HepG2 (cell line): ENCODE measurements at regions not wholly inside any gene's neighbourhood (a gene's known extent, or its start where the extent isn't known, plus 50 kb on each side); places are given as distances from the start of the nearest gene placed in this dataset.

Source experiments
- ATAC-seq: fragments of 200-7000 bp; cut with Tn5 transposase; 3 replicates; pipeline ENCODE4 v1.9.1; 2020; ENCODE audit warnings: mild to moderate bottlenecking, moderate library complexity
- BruUV-seq: library from RNA; stranded (reverse); fragments of 400-500 nt; replicated peaks from 2 replicates; lab custom pipeline; 2021; lab: Mats Ljungman, UMichigan
- CTCF ChIA-PET: fragments of 300-600 bp; formaldehyde crosslinking; extraction: SDS; loops from one replicate; lab custom pipeline; 2021; ENCODE audit warnings: low total read pairs, inconsistent platforms, low intra/inter-chr PET ratio; lab: Yijun Ruan, JAX
- POLR2A ChIA-PET: fragments of 350-600 bp; sonication (Branson Sonifier 250); formaldehyde crosslinking; loops from one replicate; lab custom pipeline; 2020; ENCODE audit warnings: antibody characterized with exemption, inconsistent platforms; lab: Yijun Ruan, JAX
- DNase-seq: peaks from one replicate; pipeline ENCODE4 v3.0.0-alpha.2; 2015; ENCODE audit warnings: low spot score
- FAIRE-seq: peaks from 3 replicates; lab custom pipeline; 2011; peaks lifted over from hg19 to GRCh38; lab: Jason Lieb, UNC
- H2AFZ ChIP-seq: one replicate; pipeline ENCODE4 v1.6.1; 2011; ENCODE audit warnings: low read length, inconsistent platforms
- H3K27ac ChIP-seq: fragments of 300-600 bp; 3 replicates; pipeline ENCODE4 v1.8.0; 2011; ENCODE audit warnings: mixed run types, mild to moderate bottlenecking, mixed read lengths, low read length, inconsistent platforms; ENCODE audit not compliant: insufficient read depth; ENCODE audit errors: extremely low read length
- H3K27me3 ChIP-seq, 2 experiments: fragments of 200-600 bp in 1 of 2; 2 replicates in 1 of 2; 3 replicates in 1 of 2; pipeline versions ENCODE4 v1.6.0 to v1.8.0; 2011; ENCODE audit warnings: low read length in 2 of 2, mild to moderate bottlenecking in 2 of 2, moderate library complexity in 2 of 2, inconsistent platforms in 1 of 2; ENCODE audit not compliant: insufficient read depth in 2 of 2, control insufficient read depth in 1 of 2
- H3K36me3 ChIP-seq, 2 experiments: fragments of 200-600 bp in 1 of 2; replicated peaks in 1 of 2; 2 replicates in 1 of 2; 3 replicates in 1 of 2; pipeline versions ENCODE4 v1.5.1 to v1.8.0; 2011; ENCODE audit warnings: low read length in 2 of 2, inconsistent platforms in 1 of 2; ENCODE audit not compliant: insufficient read depth in 2 of 2, control insufficient read depth in 1 of 2
- H3K4me1 ChIP-seq: 2 replicates; pipeline ENCODE4 v1.5.1; 2012; ENCODE audit warnings: low read length, inconsistent platforms; ENCODE audit not compliant: insufficient read depth
- H3K4me2 ChIP-seq: 2 replicates; pipeline ENCODE4 v1.6.0; 2011; ENCODE audit warnings: low read depth, low read length, inconsistent platforms
- H3K4me3 ChIP-seq, 3 experiments: fragments of 200-600 bp in 1 of 3; sonication (generic), shearing (Covaris generic) in 1 of 3; replicated peaks in 1 of 3; 2 replicates each; pipeline ENCODE4 v1.5.1; 2011 to 2016; ENCODE audit warnings: low read length in 3 of 3, inconsistent platforms in 2 of 3, low read depth in 2 of 3, mild to moderate bottlenecking in 2 of 3, control low read depth in 1 of 3, mixed read lengths in 1 of 3; ENCODE audit not compliant: insufficient read depth in 1 of 3
- H3K79me2 ChIP-seq: one replicate; pipeline ENCODE4 v1.6.1; 2011; ENCODE audit warnings: low read length, inconsistent platforms; ENCODE audit not compliant: insufficient read depth
- H3K9ac ChIP-seq: 2 replicates; pipeline ENCODE4 v1.6.0; 2011; ENCODE audit warnings: mild to moderate bottlenecking, low read depth, low read length, inconsistent platforms; ENCODE audit not compliant: insufficient read depth
- H3K9me3 ChIP-seq: 2 replicates; pipeline ENCODE4 v1.5.1; 2012; ENCODE audit warnings: mild to moderate bottlenecking, low read length
- H4K20me1 ChIP-seq: 2 replicates; pipeline ENCODE4 v1.6.0; 2011; ENCODE audit warnings: inconsistent platforms, mild to moderate bottlenecking, low read length, moderate library complexity; ENCODE audit not compliant: insufficient read depth
- DMAP1 ChIP-seq: IDR thresholded peaks from 2 replicates; pipeline ENCODE4 v1.6.1; 2016
- FIP1L1 ChIP-seq: fragments of 200-400 bp; formaldehyde crosslinking; IDR thresholded peaks from 2 replicates; pipeline ENCODE4 v1.6.1; 2018; ENCODE audit warnings: low read depth, mild to moderate bottlenecking, low read length, moderate library complexity, borderline replicate concordance; ENCODE audit not compliant: insufficient read depth
- GLI4 ChIP-seq: sonication (generic); formaldehyde crosslinking; IDR thresholded peaks from 2 replicates; pipeline ENCODE4 v1.5.1; 2020; ENCODE audit warnings: missing genetic modification reagents, mild to moderate bottlenecking, moderate library complexity, borderline replicate concordance
- IKZF1 ChIP-seq: fragments of 450-650 bp; IDR thresholded peaks from 2 replicates; pipeline ENCODE4 v1.7.1; 2016
- IKZF4 ChIP-seq: sonication (generic); formaldehyde crosslinking; IDR thresholded peaks from 2 replicates; pipeline ENCODE4 v1.5.1; 2020; ENCODE audit warnings: borderline replicate concordance, mild to moderate bottlenecking, low read depth, missing genetic modification reagents; ENCODE audit errors: not compliant biosample characterization
- JUNB ChIP-seq: sonication (generic); formaldehyde crosslinking; IDR thresholded peaks from 2 replicates; pipeline ENCODE4 v1.8.0; 2022; ENCODE audit warnings: missing genetic modification reagents, mild to moderate bottlenecking, borderline replicate concordance
- NFE2L2 ChIP-seq: fragments of 150-350 bp; IDR thresholded peaks from 2 replicates; pipeline ENCODE4 v1.6.1; 2014; ENCODE audit warnings: low read length
- PLSCR1 ChIP-seq: sonication (generic); formaldehyde crosslinking; IDR thresholded peaks from 2 replicates; pipeline ENCODE4 v1.5.0; 2020; ENCODE audit warnings: missing genetic modification reagents, mild to moderate bottlenecking, borderline replicate concordance
- POLR2A ChIP-seq, 2 experiments: IDR thresholded peaks; 2 replicates each; pipeline ENCODE4 v1.6.1; 2011; ENCODE audit warnings: low read depth in 2 of 2, low read length in 2 of 2, mild to moderate bottlenecking in 1 of 2, moderate library complexity in 1 of 2; ENCODE audit not compliant: insufficient read depth in 1 of 2
- SIN3B ChIP-seq: fragments of 150-350 bp; IDR thresholded peaks from 2 replicates; pipeline ENCODE4 v1.6.1; 2014; ENCODE audit warnings: low read length
- SP5 ChIP-seq: IDR thresholded peaks from 2 replicates; pipeline ENCODE4 v1.6.1; 2016; ENCODE audit warnings: low read depth, borderline replicate concordance
- SSRP1 ChIP-seq: IDR thresholded peaks from 2 replicates; pipeline ENCODE4 v1.6.1; 2016; ENCODE audit warnings: control low read depth
- TBP ChIP-seq: sonication (generic); formaldehyde crosslinking; IDR thresholded peaks from 2 replicates; pipeline ENCODE4 v1.5.0; 2020; ENCODE audit warnings: missing genetic modification reagents
- YEATS2 ChIP-seq: sonication (generic); formaldehyde crosslinking; IDR thresholded peaks from 2 replicates; pipeline ENCODE4 v1.4.0; 2020; ENCODE audit warnings: missing genetic modification reagents, borderline replicate concordance
- ZC3H13 ChIP-seq: sonication (generic); formaldehyde crosslinking; IDR thresholded peaks from 2 replicates; pipeline ENCODE4 v1.8.1; 2023; ENCODE audit warnings: mild to moderate bottlenecking, missing genetic modification reagents, moderate library complexity
- ZNF3 ChIP-seq: IDR thresholded peaks from 2 replicates; pipeline ENCODE4 v1.7.0; 2017; ENCODE audit warnings: inconsistent platforms
- ZNF441 ChIP-seq: sonication (generic); formaldehyde crosslinking; IDR thresholded peaks from 2 replicates; pipeline ENCODE4 v1.7.0; 2021; ENCODE audit warnings: missing genetic modification reagents, borderline replicate concordance
- ZNF83 ChIP-seq: sonication (generic); formaldehyde crosslinking; IDR thresholded peaks from 2 replicates; pipeline ENCODE4 v1.4.0; 2020; ENCODE audit warnings: missing genetic modification reagents, mild to moderate bottlenecking, borderline replicate concordance
- ZSCAN21 ChIP-seq: sonication (generic); formaldehyde crosslinking; IDR thresholded peaks from 2 replicates; pipeline ENCODE4 v1.8.0; 2022; ENCODE audit warnings: mild to moderate bottlenecking, missing genetic modification reagents, moderate library complexity, borderline replicate concordance
- WGBS: methylation state at CpG from one replicate; pipeline ENCODE4 v1.1.6; 2017; ENCODE audit warnings: low lambda C conversion rate; 5-methylcytosine and 5-hydroxymethylcytosine counted together
- in situ Hi-C: cut with HindIII; loops from 2 replicates; pipeline ENCODE4 v1.10.0; 2017; ENCODE audit warnings: low pct_unique_long_range_greater_than_20kb; ENCODE audit not compliant: extremely low pct_ligation_motif_present
- intact Hi-C: fragments of 100-400 bp; cut with micrococcal nuclease; formaldehyde crosslinking; loops from one replicate; pipeline ENCODE4 v1.10.0; 2022; ENCODE audit not compliant: unreplicated experiment
- TF ChIP-seq, protein P1 (sequence below): sonication (generic); formaldehyde crosslinking; IDR thresholded peaks from 2 replicates; pipeline ENCODE4 v1.5.1; 2020; ENCODE audit warnings: mild to moderate bottlenecking, moderate library complexity, missing genetic modification reagents
- TF ChIP-seq, protein P2 (sequence below): IDR thresholded peaks from 2 replicates; pipeline ENCODE4 v1.6.1; 2012; ENCODE audit warnings: inconsistent platforms
- TF ChIP-seq, protein P3 (sequence below): IDR thresholded peaks from 2 replicates; pipeline ENCODE4 v1.6.1; 2016

GRCh38 chr16:31700530-31701388 lies 172.8 kb upstream of the ZNF267 start:
- Histone ChIP-seq H2AFZ (no peak overlapping the region), H4K20me1 (peaks cover 17% of the 10 kb centered on the region), H3K9me3 (no peaks in the 10 kb centered on the region), H3K36me3 (peaks cover 31 to 42% of the 10 kb centered on the region in 2 experiments), H3K4me3 (peak overlapping the region; percentile 75 to 97 (median 86)), H3K4me1 (peaks cover 49% of the 10 kb centered on the region), H3K9ac (peak overlapping the region; percentile 89), H3K27me3 (no peaks in the 10 kb centered on the region; a peak in 1 of 5 replicates), H3K27ac (peak overlapping the region; percentile 91), H3K79me2 (peaks cover 22% of the 10 kb centered on the region), H3K4me2 (peak overlapping the region; percentile 90)
- FAIRE-seq, result peak; percentile 88
- in situ Hi-C loops (loop anchor here (5.0 to 25.0 kb wide), 2 partner anchors 243 to 713 kb away; partner anchors contain the start of genes ARMC5 and HSD3B7), intact Hi-C loops (loop anchor here (1.0 to 2.0 kb wide), 2 partner anchors 13 to 192 kb away; partner anchors contain the start of gene RUSF1)
- BruUV-seq, result no TSS peak
- 2% methylated on average over 41 of the region's 56 CpGs for WGBS
- CTCF ChIA-PET, result no interaction called here
- DNase-seq, result peak; percentile 90
- ATAC-seq, result peak; percentile 90
- POLR2A ChIA-PET, result interaction anchor here (0.6 to 3.4 kb wide), 14 partner anchors 11 to 715 kb away, joined by 3 to 131 read pairs (median 4); partner anchors contain the start of genes ARMC5, FUS, HSD3B7 and RUSF1
- TF ChIP-seq ZNF3 (CRISPR knock-in tag) (no peak), SIN3B (peak; percentile 52; the same call in 1 of the 2 replicates), ZNF441 (CRISPR knock-in tag) (no peak; the same call in 1 of the 2 replicates), ZSCAN21 (CRISPR knock-in tag) (0 out of 2 replicates have a peak, but pooled peaks have one; percentile 82), POLR2A (IDR thresholded peaks at IDR 0.05; ENCODE audit: insufficient read depth in 1 of 2, low read depth in 2 of 2, low read length in 2 of 2) (peak; percentile 92 to 95), SSRP1 (CRISPR knock-in tag) (0 out of 2 replicates have a peak, but pooled peaks have one; percentile 27), GLI4 (no peak; the same call in 1 of the 2 replicates), ZC3H13 (CRISPR knock-in tag) (peak; percentile 59; the same call in 1 of the 2 replicates), DMAP1 (CRISPR knock-in tag) (peak; percentile 89), JUNB (CRISPR knock-in tag) (no peak; the same call in 1 of the 2 replicates), TBP (CRISPR knock-in tag) (no peak), FIP1L1 (0 out of 2 replicates have a peak, but pooled peaks have one; percentile 25), NFE2L2 (no peak), YEATS2 (peak; percentile 72; the same call in 1 of the 2 replicates), PLSCR1 (CRISPR knock-in tag) (no peak), ZNF83 (peak; percentile 53; the same call in 1 of the 2 replicates), IKZF1 (no peak), SP5 (CRISPR knock-in tag) (peak; percentile 93), IKZF4 (CRISPR knock-in tag) (no peak)
- TF ChIP-seq, protein P1, sequence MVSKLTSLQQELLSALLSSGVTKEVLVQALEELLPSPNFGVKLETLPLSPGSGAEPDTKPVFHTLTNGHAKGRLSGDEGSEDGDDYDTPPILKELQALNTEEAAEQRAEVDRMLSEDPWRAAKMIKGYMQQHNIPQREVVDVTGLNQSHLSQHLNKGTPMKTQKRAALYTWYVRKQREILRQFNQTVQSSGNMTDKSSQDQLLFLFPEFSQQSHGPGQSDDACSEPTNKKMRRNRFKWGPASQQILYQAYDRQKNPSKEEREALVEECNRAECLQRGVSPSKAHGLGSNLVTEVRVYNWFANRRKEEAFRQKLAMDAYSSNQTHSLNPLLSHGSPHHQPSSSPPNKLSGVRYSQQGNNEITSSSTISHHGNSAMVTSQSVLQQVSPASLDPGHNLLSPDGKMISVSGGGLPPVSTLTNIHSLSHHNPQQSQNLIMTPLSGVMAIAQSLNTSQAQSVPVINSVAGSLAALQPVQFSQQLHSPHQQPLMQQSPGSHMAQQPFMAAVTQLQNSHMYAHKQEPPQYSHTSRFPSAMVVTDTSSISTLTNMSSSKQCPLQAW (CRISPR knock-in tag), result peak; percentile 90
- TF ChIP-seq, protein P2, sequence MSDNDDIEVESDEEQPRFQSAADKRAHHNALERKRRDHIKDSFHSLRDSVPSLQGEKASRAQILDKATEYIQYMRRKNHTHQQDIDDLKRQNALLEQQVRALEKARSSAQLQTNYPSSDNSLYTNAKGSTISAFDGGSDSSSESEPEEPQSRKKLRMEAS, result peak; percentile 68
- TF ChIP-seq, protein P3, sequence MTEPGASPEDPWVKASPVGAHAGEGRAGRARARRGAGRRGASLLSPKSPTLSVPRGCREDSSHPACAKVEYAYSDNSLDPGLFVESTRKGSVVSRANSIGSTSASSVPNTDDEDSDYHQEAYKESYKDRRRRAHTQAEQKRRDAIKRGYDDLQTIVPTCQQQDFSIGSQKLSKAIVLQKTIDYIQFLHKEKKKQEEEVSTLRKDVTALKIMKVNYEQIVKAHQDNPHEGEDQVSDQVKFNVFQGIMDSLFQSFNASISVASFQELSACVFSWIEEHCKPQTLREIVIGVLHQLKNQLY (CRISPR knock-in tag), result peak; percentile 11
